Transverse colon (tissue), 4 donors: ENCODE measurements at regions not wholly inside any gene's neighbourhood (a gene's known extent, or its start where the extent isn't known, plus 50 kb on each side); places are given as distances from the start of the nearest gene placed in this dataset.

Experiments
- DNase-seq: peaks from one replicate; pipeline ENCODE4 v3.0.0-alpha.2; 2019
- H3K27ac ChIP-seq, 4 donors: fragments of 200-600 bp; sonication (generic); 2 replicates each; pipeline ENCODE4 v1.5.1; 2016 to 2018; ENCODE audit warnings: inconsistent platforms in 4 of 4
- H3K27me3 ChIP-seq: fragments of 200-600 bp; sonication (generic); 2 replicates; pipeline ENCODE4 v1.5.1; 2017; ENCODE audit warnings: inconsistent platforms
- H3K36me3 ChIP-seq, 4 donors: fragments of 200-600 bp; sonication (generic); 2 replicates each; pipeline ENCODE4 v1.5.1; 2017 to 2019; ENCODE audit warnings: inconsistent platforms in 4 of 4
- H3K4me1 ChIP-seq, 4 donors: fragments of 200-600 bp; sonication (generic); 2 replicates each; pipeline ENCODE4 v1.5.1; 2017 to 2020; ENCODE audit warnings: inconsistent platforms in 4 of 4
- H3K4me3 ChIP-seq, 4 donors: fragments of 200-600 bp; sonication (generic); 1 replicate in 1 of 4; 2 replicates in 3 of 4; pipeline versions ENCODE4 v1.5.1 to v1.6.1; 2017 to 2019; ENCODE audit warnings: inconsistent platforms in 4 of 4
- H3K9me3 ChIP-seq, 2 donors: fragments of 200-600 bp; sonication (generic); 2 replicates each; pipeline ENCODE4 v1.5.1; 2017 to 2019; ENCODE audit warnings: inconsistent platforms in 2 of 2
- EP300 ChIP-seq: sonication (generic); formaldehyde crosslinking; IDR thresholded peaks from one replicate; pipeline ENCODE4 v1.6.1; 2017; ENCODE audit warnings: antibody characterized with exemption, low read depth
- POLR2A ChIP-seq: fragments of 450-650 bp; IDR thresholded peaks from one replicate; pipeline ENCODE4 v1.6.1; 2016; ENCODE audit warnings: antibody characterized with exemption, mild to moderate bottlenecking, moderate library complexity
- POLR2AphosphoS5 ChIP-seq, 3 donors: sonication (generic); formaldehyde crosslinking; IDR thresholded peaks; one replicate each; pipeline ENCODE4 v1.6.1; 2016; ENCODE audit warnings: antibody characterized with exemption in 3 of 3
- WGBS, 2 donors: methylation state at CpG; one replicate each; pipeline ENCODE4 v1.1.5; 2018; ENCODE audit warnings: low coverage in 1 of 2; 5-methylcytosine and 5-hydroxymethylcytosine counted together
- in situ Hi-C, 4 donors: fragments of 200-750 bp; cut with MboI; loops; one replicate each; pipeline versions ENCODE4 v1.15.0 to v1.15.1; 2017; ENCODE audit warnings: low sequenced_read_pairs in 3 of 4, low pct_ligation_motif_present in 1 of 4, low pct_unique_long_range_greater_than_20kb in 1 of 4
- intact Hi-C: fragments of 100-400 bp; cut with DNase I; formaldehyde crosslinking; loops from one replicate; pipeline ENCODE4 v1.15.1; 2023; ENCODE audit warnings: low total_unique reads
- small RNA-seq, 4 donors: library from RNA; depleted of rRNA; stranded (forward); fragments of <200 nt; gene quantifications; one replicate each; pipeline ENCODE3, GENCODE V24; 2016
- TF ChIP-seq, protein P1 (sequence below), 5 experiments: fragments of 200-600 bp in 3 of 5; fragments of 450-650 bp in 2 of 5; sonication (generic) in 3 of 5; IDR thresholded peaks; 1 replicate in 2 of 5; 2 replicates in 3 of 5; pipeline ENCODE4 v1.5.1; 2016 to 2017; ENCODE audit warnings: antibody characterized with exemption in 5 of 5, inconsistent platforms in 3 of 5, mild to moderate bottlenecking in 2 of 5, moderate library complexity in 1 of 5

DNA sequence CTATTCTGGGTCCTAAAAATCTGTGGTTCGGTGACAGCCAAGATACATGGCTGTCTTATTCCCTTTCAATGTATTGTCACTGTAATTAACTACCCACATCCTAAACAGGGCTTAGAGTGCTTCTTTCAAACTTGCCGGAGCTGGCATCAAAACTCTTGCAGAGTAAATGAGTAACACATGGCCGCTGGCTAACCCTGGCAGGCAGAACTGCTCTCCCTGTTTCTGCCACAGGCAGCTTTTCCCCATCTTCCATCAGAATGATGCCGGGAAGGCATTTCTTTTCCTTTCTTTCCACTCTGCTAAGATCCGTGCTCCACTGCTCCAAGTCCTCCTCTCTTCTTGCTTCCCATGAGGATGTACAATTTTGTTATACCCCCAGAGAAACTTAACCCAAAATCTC is 54.8 kb upstream of the PTPRM start:
- TF ChIP-seq, protein P1, sequence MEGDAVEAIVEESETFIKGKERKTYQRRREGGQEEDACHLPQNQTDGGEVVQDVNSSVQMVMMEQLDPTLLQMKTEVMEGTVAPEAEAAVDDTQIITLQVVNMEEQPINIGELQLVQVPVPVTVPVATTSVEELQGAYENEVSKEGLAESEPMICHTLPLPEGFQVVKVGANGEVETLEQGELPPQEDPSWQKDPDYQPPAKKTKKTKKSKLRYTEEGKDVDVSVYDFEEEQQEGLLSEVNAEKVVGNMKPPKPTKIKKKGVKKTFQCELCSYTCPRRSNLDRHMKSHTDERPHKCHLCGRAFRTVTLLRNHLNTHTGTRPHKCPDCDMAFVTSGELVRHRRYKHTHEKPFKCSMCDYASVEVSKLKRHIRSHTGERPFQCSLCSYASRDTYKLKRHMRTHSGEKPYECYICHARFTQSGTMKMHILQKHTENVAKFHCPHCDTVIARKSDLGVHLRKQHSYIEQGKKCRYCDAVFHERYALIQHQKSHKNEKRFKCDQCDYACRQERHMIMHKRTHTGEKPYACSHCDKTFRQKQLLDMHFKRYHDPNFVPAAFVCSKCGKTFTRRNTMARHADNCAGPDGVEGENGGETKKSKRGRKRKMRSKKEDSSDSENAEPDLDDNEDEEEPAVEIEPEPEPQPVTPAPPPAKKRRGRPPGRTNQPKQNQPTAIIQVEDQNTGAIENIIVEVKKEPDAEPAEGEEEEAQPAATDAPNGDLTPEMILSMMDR (IDR thresholded peaks at IDR 0.05), result no peak
- H3K36me3 ChIP-seq, result no peaks in the 10 kb centered on the region
- 27 to 42% methylated on average over 5 of the region's 5 CpGs for WGBS, 2 donors
- no peak overlapping the region for H3K4me3 ChIP-seq
- no peaks in the 10 kb centered on the region for H3K9me3 ChIP-seq
- H3K4me1 ChIP-seq, result no peaks in the 10 kb centered on the region
- intact Hi-C loops, result no loop called here
- no peaks in the 10 kb centered on the region for H3K27me3 ChIP-seq
- H3K27ac ChIP-seq, result no peak overlapping the region
- no peak for DNase-seq
- in situ Hi-C loops, result no loop called here

DNA sequence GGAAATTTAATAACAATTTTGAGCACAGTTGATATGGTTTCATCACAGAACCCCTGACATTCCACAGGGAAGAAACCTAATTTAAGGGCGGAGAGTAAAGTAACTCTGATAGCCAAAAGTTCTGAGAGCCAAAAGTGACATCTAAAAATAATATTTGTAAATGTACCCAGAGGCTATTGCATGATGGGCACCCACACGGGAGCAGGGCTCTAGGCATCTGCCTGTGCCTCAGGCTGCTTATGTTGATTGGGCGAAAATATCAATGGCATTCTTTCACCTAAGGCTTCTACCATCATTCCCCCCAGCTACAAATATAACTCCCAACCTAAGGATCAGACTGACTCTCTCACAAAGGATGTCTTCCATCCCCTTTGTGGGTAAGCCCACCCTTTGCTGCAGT is 54.1 kb upstream of the PTPRM start:
- Histone ChIP-seq H3K27me3 (no peaks in the 10 kb centered on the region), H3K4me3 (no peak overlapping the region), H3K4me1 (no peaks in the 10 kb centered on the region), H3K9me3 (no peaks in the 10 kb centered on the region), H3K27ac (no peak overlapping the region), H3K36me3 (no peaks in the 10 kb centered on the region)
- TF ChIP-seq, protein P1 (IDR thresholded peaks at IDR 0.05), result no peak
- TF ChIP-seq POLR2AphosphoS5 (IDR thresholded peaks at IDR 0.05) (no peak), EP300 (no peak), POLR2A (no peak)
- WGBS, 2 donors, result 58 to 65% methylated on average over 2 to 3 of the region's 3 CpGs
- in situ Hi-C loops (no loop called here), intact Hi-C loops (no loop called here)
- DNase-seq, result no peak

DNA sequence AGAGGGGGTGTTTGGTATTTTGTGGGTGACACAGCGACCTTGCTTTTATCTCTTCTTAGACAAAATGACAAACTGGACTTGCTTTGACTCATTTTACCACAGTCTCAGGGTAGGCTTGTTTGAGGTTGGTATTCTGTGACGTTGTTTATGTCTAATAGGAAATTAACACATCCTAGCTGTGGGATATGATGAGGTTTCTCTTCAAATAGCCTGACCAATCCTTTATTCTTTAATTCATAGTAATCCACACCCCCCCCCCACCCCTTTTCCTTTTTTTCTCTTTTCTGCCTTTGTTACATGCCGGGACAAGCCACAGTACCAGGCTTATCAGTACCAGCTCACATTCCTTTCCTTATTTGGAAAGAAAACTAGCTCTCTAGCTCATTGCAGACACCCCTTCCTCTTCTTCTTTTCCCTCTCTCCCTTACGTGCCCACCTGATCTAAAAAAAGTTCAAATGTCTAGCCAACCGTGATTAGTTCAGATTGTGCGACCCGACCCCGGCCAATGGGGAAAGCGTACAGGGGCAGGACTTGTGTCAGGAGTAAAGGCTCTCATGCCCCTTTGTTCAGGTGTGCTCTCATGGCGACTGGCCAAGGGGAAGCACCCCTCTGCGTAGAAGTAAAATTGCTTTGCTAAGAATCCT is 52.2 kb upstream of the PTPRM start:
- Histone ChIP-seq H3K4me1 (no peaks in the 10 kb centered on the region), H3K27ac (no peak overlapping the region), H3K9me3 (no peaks in the 10 kb centered on the region), H3K4me3 (no peak overlapping the region), H3K27me3 (no peaks in the 10 kb centered on the region), H3K36me3 (no peaks in the 10 kb centered on the region)
- intact Hi-C loops (no loop called here), in situ Hi-C loops (no loop called here)
- 57 to 66% methylated on average over 4 to 11 of the region's 11 CpGs for WGBS, 2 donors
- TF ChIP-seq POLR2AphosphoS5 (IDR thresholded peaks at IDR 0.05) (no peak), EP300 (no peak), POLR2A (no peak)
- TF ChIP-seq, protein P1 (IDR thresholded peaks at IDR 0.05), result no peak
- no peak for DNase-seq

DNA sequence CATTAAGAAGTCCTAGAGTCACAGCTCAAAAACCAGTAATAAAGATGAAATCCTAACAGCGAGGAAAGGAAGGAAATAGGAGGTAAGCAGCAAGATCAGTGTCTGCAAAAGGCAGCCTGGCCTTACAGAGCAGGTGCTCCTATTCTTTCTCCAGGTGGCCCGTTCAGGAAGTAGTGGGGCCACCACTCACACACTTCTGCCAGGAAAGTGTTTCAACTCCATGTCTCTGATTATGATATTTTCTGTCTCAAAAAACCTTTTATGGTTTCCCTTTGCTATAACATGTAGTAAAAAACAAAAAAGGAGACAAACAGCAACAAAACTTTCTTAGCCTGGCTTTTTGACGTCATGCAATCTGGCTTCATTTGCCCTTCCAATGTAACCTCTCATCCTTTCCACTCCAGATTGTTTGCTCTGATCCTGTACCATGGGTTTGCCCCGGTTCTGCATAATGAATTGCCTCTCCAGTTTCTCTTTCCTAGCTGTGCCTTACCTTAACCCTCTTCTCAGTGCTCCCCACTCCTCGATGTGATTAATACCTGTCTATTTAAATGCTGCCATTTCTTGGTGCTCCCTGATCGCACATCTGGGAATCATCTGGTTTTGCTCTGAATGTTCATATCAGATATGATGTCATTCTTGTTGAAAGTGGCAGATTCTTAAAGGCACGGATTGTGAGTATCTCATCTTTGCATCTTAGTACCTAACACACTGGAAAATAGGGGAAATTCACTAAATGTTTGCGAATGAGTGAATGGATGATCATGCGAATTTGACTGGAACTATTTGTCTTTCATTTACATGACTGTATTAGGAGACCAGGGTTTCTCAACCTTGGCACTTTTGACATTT is 50.6 kb upstream of the PTPRM start:
- Histone ChIP-seq H3K36me3 (no peaks in the 10 kb centered on the region), H3K4me3 (no peak overlapping the region), H3K9me3 (no peaks in the 10 kb centered on the region), H3K27ac (no peak overlapping the region), H3K27me3 (no peaks in the 10 kb centered on the region), H3K4me1 (no peaks in the 10 kb centered on the region)
- TF ChIP-seq, protein P1 (IDR thresholded peaks at IDR 0.05), result no peak
- TF ChIP-seq POLR2A (no peak), EP300 (no peak), POLR2AphosphoS5 (IDR thresholded peaks at IDR 0.05) (no peak)
- in situ Hi-C loops, result no loop called here
- WGBS, 2 donors, result 62 to 64% methylated on average over 9 of the region's 9 CpGs
- intact Hi-C loops, result no loop called here
- no peak for DNase-seq

Small RNA genes lying in the stretch of these regions (small RNA-seq; reads per million reads assigned to genes)
- gene RF00554, result 0 reads per million in 4 donors
